PC-3 (cell line): ENCODE measurements at regions not wholly inside any gene's neighbourhood (a gene's known extent, or its start where the extent isn't known, plus 50 kb on each side); places are given as distances from the start of the nearest gene placed in this dataset.

Source experiments
- CTCF ChIP-seq: fragments of 300-600 bp; sonication (generic); conservative IDR thresholded peaks from 2 replicates; pipeline ENCODE4 v1.5.1; 2017; ENCODE audit warnings: antibody characterized with exemption, low read depth, mild to moderate bottlenecking, low read length
- EZH2 ChIP-seq: fragments of 300-600 bp; sonication (generic); IDR thresholded peaks from one replicate; pipeline ENCODE4 v1.6.1; 2017; ENCODE audit warnings: antibody characterized with exemption, mild to moderate bottlenecking, low read length; ENCODE audit not compliant: unreplicated experiment
- EZH2phosphoT487 ChIP-seq: fragments of 300-600 bp; sonication (generic); IDR thresholded peaks from 2 replicates; pipeline ENCODE4 v1.6.1; 2018; ENCODE audit warnings: mild to moderate bottlenecking, antibody characterized with exemption, low read length, borderline replicate concordance

GRCh38 chr7:121638286-121638685 lies 234.7 kb upstream of the PTPRZ1 start:
- no peak for TF ChIP-seq CTCF
- no peak for TF ChIP-seq EZH2phosphoT487
- no peak for TF ChIP-seq EZH2
